GM19468 (cell line): ENCODE measurements at regions not wholly inside any gene's neighbourhood (a gene's known extent, or its start where the extent isn't known, plus 50 kb on each side); places are given as distances from the start of the nearest gene placed in this dataset.

Experiments
- ATAC-seq: cut with Tn5 transposase; IDR thresholded peaks from one replicate; pipeline ENCODE4 v1.9.1; 2021; ENCODE audit warnings: mild to moderate bottlenecking, moderate library complexity, moderate number of reproducible peaks; ENCODE audit not compliant: unreplicated experiment; ENCODE audit errors: extremely low read depth

DNA sequence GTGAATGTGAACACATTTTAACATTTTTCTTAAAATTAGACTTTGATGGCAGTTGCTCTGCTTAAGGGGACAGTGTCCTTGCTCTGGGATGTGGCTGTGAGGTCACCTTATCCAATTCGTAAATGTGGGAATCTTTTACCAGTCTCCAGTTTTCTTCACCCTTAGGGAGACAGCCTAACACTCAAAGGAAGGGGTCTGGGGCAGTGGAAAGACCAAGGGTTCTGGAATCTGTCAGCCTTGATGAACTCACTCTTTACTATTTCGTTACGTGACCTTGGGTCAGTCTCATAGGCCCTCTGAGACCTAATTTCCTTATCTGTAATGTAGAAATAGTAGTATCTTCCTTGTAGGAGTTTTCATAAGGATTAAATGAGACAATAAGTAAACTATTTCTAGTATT is 245.6 kb upstream of the ATP2B1 start:
- no peak for ATAC-seq

DNA sequence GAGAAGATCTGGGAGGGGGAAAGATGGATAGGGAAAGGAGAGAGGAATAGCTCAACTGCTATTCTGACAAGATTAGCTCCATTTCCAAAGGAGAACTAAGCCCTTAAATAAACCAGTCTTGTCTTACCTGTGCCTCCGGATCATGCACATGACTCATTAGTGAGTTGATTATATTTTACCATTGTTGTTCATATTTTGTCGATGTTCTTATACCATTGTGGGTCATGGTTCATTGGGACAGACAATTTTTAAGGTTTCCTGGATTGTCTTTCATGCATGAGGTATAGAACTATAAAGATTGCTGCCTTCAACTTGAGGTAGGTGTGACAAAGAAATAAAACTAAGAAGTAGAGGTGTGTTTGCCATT is 243.0 kb upstream of the ATP2B1 start:
- no peak for ATAC-seq

DNA sequence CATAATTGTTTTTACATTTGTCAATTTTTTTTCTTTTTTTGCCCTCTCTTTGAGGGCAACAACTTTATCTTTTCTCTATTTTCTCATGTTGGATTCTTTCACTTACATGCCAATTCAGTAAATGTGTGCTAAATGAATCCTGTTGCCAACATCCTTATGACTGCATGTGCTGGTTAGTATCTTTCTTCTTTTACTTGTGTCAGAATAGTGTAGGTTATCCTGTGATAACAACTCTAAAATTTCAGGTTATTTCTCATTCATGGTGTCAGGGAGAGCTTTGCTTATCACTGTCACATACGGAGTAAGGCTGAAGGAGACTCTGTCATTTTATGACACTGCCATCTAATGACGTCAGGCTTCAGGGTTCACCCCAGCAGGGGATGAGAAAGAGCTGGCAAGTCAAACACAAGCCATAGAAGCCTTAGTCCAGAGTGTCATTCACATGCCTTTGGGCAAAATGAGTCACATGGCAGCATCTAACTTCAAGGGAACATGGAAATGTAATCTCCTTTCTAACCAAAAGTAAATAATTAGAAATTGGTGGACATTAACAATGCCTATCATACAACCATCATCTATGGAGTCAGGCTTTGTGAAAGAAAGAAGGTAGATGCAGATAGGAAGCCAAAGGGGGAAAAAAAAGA is 242.5 kb upstream of the ATP2B1 start:
- no peak for ATAC-seq

DNA sequence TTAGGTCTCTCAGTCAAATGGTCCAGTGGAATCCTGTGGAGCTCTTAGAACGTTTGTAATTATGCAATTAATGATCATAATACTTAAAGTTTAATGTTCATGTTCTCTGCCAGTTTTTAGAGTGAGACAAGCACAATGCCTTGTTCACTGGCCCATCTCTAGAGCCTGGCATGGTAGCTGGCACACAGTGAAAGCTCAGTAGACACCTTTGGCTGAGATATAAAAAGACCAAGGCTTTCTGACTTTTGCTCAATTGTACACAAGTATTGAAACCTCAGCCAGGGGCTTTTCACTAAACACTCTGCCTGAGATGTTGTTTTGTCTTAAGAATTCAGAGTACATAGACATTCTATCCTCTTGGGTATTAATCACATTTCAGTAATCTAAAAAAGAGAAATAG is 241.8 kb upstream of the ATP2B1 start:
- ATAC-seq, result peak; percentile 21

DNA sequence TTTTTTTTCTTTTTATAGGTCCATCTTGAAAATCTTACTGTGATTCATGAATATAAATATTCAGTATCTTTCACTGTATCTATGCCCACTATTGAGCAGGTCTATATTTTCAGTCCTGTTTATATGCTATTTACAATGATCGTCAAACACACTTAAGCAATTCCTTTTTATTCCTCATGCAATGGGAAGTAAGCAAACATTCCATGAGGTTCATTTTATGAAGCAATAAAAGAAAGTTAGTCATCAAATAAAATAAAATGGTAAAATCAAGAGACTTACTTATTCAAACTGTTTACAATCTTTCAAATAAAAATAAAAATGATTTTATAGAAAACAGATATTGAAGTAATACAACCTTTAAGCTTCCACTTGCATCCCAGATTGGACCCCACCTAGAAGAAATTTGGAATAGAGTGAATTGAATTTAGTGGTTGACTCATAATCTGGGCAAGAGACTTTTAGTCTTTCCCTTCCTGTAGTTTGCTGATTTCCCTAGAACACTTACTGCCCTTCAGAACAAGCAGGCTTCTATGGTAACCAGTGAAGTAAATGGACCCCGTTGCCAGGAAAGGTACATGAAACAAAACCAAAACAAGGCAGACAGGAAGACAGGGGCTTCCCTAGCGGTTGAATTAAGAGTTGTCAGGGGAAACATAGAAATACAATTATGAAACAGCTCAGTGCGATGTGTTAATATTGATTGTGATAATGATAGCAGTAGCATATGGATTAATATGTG is 241.0 kb upstream of the ATP2B1 start:
- peak; percentile 88 for ATAC-seq

DNA sequence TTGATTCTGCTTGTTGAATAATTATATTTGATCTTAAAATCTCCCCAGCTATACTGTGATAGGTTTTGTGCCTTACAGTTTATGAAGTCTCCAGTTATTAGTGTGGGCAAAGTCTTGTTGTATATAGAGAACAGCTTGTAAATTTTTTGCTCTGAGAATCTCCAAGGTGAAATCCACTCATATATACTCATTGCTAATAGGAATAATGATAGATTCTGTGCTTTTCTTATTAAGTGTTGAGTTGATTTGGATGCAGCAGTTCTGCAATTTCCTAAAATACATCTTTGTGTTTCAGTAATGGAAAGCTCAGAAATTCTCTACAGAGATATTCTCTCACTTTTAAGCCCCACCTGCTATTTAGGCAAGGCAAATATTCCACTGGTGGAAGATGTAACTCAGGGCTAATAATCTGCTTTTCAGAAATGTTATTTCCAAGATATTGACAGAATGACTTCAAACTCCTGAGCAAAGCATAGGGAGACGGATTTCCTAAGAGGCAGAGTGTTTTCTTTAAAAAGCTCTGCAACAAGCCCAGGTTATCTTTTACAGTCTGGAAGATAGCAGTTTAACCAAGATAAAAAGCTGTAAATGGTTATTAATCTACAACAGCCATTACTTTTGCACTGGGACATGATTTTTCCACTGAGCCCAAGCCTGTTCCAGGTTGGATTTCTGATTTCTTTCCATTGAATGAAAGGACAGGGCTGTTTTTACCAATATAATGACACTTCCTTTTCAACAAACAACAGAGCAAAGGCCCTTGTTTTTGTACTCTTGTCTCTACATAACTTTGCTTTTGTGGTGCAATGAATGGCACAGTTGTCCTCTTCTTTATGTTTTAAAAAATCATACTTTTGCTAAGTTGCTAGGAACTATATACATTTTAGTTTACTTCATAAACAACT is 239.9 kb upstream of the ATP2B1 start:
- no peak for ATAC-seq

DNA sequence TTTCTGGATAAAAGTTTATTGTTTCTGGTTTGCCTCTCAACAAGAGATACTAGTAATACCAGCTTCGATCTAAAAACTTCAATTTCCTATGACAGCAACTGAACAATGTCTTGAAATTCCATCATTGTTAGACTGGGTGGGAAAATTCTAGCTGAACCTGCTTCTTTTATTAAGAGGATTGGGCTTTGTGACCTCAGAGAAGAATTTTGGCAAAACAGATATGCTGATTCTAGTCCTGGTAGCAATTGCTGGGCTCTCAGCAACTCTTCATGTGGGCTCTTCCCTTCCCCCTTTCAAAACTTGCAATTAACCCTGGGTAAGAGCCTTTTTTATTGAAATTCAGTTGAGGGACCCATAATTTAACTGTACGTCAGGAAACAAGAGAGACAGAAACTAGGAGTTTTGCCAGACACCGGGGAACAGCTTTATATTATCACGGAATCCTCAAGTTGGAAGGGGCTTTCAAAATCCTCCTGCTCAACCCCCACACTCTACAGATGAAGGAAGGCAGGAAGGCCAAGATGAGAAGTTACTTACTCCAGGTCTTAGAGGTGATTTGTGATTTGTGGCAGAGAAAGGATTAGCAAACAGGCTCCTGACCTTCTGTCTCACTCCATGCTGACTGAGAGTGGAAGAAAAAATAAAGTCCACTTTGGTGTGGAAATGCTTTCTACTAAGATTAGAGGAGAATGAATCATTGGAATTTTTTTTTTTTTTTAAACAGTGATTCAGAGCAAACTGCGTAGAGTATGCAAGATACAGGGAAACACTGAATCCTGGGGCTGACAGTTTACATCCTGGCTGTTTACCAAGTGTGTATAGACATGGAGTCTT is 239.0 kb upstream of the ATP2B1 start:
- ATAC-seq, result no peak

DNA sequence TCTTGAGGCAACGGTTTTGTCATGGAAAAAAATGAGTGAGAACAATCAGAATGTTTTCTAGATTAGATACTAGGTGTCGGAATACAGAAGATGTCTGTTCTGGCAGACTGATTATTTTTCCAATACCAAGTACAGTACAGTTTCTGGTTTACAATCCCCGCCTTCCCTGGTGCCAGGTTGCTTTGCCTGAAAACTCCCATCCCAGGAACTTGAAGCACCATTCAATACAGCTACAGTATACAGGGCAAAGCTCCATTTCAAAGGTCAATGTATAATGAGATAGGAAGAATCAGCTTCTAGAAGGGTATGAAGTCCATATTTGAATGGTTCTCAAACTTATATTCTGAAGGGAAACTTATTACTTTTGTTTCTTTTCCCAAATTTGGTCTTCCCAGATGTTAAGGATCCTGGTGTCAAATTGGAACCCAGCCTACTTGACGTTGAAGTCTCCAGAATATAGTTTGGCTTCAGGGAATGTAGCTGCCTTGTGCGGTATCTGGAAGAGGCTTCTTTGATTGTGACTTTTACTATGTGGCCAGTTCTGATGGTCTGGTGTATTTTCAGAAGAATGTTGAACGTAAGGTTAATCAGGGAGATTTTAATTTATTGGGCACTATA is 238.0 kb upstream of the ATP2B1 start:
- ATAC-seq, result no peak

DNA sequence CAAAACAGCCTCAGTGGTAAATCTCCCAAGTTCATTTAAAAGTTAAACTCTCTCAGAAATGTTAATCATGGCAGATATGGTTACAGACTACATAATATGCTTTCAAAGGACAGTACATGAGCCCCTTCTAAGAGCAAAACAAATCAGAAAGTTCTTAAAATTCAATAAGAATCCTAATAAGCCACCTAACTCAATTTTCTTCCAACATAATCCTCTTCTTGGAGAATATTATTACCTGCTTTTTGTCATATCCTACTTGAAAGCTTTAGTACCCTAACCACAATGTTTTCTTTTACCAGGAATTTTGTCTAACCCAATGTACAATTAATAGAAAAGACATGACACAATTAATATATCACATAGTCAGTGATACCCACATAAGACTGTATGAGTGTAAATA is 236.5 kb upstream of the ATP2B1 start:
- ATAC-seq, result no peak

DNA sequence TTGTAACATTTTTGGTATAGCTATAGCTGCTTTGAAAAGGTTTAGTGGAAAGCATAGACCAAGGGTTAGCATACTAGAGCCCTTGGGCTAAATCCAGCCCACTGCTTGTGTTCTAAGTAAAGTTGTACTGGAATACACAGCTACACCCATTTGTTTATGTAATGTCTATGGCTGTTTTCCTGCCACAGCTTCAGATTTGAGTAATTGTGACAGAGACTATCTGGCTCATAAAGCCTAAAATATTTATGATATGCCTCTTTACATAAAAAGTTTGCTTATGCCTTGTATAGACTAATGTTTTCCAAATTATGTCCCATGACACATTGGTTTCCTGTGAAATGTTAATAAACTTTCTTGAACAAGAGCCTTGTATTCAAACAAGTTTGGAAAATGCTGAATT is 234.8 kb upstream of the ATP2B1 start:
- no peak for ATAC-seq

DNA sequence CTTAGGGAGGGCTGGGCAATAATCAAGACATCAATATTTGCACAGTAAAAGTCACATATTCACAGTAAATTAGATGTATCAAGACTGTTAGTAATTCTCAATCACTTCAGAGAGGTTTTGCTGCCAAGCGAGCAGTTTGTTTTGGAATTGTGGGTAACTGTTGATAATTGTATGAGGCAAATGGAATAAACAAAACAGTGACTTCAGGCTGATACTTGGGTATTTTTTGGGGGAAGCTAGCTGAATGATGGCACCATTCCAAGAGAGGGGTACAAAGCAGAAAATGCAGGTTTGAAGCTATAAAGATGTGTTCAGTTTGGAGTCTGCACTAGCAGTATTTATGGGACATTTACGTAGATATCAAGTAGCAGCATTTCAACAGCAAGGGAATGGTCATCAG is 232.8 kb upstream of the ATP2B1 start:
- ATAC-seq, result no peak

DNA sequence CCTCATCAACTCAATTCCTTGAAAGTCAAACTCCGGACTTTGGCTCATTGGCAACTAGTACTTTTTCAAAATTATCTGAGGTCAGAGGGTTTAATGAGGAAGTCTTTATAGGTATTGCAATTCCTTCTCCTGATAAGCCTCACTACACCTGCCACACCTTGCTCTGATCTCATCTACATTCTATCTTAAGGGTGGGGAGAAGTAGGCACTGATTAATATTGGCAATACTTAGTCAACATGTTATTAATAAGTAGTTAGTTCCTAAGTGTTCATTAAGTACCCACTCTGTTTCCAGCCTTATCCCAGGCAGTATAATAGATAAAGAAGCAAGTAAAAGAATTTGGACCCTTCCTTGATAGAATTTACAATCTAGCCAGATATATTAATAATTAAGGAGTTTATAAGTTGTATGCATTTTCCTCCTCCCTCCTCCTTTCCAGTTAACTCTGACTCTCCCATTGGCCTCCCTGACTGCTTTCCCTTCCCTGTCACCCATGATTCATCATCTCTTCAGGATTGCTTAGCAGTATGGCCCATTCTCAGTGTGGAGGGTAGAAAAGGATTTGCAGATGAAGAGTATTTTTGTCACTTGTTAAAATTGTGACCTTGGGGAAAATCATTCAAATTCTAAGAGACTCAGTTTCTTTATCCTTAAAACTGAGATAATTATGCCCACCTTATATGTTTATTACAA is 231.0 kb upstream of the ATP2B1 start:
- ATAC-seq, result no peak

DNA sequence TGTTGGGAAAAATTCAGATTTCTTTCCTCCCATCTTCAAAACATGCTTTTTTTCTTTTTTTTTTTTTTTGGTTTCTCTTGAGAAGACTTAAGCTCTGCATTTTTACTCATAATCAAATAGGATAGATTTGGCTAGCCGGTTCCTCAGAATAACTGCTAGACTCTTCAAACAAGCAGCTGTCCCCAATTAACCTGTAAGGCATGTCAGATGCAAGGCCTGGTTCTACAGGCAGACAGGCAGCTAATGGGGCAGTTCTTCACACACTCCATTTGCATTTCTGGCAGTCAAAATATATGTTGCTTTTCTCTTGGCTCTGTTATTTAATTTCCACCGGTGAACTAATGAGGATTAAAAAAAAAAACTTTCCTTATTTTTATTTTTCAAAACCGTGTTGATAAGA is 228.0 kb upstream of the ATP2B1 start:
- no peak for ATAC-seq

DNA sequence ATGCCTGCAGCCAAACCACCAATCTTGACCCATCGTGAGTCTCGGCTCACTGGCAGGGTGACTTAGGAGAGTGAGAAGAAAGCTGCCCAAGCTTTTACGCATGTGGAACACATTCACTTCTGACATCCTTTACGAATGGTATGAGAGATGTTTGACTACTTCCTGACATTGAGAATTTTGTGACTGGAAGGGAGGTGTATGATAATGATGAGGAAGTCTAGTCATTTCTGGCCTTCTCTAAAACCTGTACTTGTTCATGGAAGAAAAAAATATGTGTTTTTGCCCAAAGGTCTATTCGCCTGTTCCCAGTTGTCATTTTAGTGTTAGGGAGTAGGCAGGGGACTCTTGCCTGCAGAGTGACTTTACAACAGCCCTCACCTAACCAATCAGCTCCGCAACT is 227.2 kb upstream of the ATP2B1 start:
- no peak for ATAC-seq

DNA sequence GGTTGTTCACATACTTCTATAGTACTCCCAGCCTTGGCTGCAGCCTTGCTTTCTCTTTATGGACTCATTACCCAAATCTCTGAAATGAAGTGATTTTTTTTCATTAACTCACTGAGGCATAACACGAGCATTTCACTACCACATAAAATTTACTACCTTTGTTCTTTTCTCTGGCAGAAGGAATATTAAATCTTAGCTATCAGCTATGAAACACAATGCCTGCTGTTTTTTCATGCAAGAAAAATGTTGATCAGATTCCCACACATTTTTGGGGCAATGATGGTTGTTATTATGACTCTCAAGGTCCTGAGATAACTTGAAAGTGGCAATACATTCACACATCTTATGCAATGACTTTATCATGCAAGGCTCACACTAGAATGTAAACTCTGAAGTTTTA is 225.3 kb upstream of the ATP2B1 start:
- no peak for ATAC-seq

DNA sequence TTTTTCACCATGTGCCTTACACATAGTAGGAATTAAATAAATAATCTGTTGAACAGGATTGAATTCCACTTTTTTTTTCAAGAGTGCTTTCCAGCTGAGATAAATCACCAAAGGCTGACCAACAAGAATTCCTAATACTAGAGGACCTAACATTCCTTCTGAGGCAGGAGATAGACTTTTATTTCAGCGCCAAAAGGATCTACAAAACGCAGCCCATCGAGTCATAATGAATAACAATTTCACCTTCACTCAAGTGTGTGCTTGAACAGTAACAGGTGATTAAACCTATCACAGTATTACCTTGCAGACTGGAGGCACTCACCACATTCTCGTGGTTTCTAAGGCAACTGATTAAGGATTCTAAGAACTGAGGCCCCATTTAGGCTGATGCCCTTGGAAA is 224.3 kb upstream of the ATP2B1 start:
- ATAC-seq, result no peak

DNA sequence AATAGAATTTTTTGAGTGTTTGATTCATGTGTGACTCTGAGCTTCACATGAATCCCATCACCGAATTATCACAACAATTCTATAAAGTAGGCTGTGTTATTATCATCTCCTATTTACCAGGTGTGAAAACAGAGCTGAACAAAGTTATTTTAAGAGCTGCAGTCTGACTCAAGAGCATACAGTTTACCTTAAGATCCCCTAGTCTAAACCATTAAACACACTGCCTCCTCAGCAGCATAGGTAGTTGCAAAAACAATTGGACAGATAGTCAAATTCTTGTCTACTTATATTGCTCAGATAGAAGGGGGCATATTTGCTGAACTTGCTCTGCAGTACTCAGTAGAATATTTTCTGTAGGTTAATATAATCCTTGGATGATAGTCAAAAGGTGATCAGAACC is 219.8 kb upstream of the ATP2B1 start:
- no peak for ATAC-seq

DNA sequence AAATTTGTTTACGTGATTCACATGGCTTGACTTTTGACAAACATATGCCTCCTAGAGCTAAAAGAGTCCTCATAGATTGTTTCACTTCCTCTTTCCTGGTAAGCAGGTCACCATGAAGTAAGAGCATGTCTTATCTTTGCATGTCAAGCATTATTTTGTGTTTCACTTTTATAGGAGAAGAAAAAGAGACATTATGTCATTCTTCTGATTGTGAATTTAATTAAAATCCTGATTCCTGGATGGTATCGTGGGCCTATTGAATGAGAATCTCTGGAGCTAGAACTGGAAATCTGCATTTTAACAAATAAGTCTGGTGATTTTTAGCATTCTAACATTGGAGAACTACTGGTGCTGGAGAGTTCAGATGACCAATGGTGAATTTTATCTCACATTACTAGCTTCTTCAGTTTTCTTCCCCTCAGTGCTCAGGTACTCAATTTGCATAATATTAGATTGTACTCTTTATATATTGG is 218.6 kb upstream of the ATP2B1 start:
- ATAC-seq, result peak; percentile 99

DNA sequence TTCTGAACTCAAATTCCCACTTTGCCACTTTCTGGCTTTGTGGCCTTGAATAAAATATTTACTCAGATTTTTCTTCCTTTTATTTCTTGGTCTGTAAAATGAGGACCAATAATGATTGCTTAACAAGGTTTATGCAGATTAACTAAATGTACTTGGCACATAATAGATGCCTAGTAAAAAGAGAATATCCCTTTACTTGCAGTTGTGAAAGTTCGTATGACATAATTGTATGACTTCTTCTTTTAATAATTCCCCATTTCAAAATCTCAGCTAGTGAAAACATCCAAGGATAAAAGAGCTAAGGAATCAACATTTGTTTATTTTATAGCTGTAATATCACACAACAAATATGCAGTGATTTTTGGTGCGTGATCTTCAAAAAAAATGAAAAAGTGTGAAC is 215.6 kb upstream of the ATP2B1 start:
- no peak for ATAC-seq
